Trophoblast cell (in vitro differentiated cells and primary cell): ENCODE measurements at regions not wholly inside any gene's neighbourhood (a gene's known extent, or its start where the extent isn't known, plus 50 kb on each side); places are given as distances from the start of the nearest gene placed in this dataset.

Experiments used
- DNase-seq, 2 donors: peaks; one replicate each; pipeline ENCODE4 v3.0.0-alpha.2; 2016
- H2AFZ ChIP-seq: 2 replicates; pipeline ENCODE4 v1.6.1; 2013; ENCODE audit warnings: low read length, moderate library complexity, mild to moderate bottlenecking; ENCODE audit not compliant: insufficient read depth, poor library complexity
- H2AK5ac ChIP-seq: 2 replicates; pipeline ENCODE4 v1.6.1; 2013; ENCODE audit warnings: mild to moderate bottlenecking, low read length
- H2BK120ac ChIP-seq: 2 replicates; pipeline ENCODE4 v1.6.1; 2013; ENCODE audit warnings: low read length, mild to moderate bottlenecking, moderate library complexity; ENCODE audit not compliant: insufficient read depth, poor library complexity
- H2BK12ac ChIP-seq: 2 replicates; pipeline ENCODE4 v1.6.1; 2013; ENCODE audit warnings: mild to moderate bottlenecking, low read length, moderate library complexity
- H2BK5ac ChIP-seq: 2 replicates; pipeline ENCODE4 v1.6.1; 2013; ENCODE audit warnings: low read length, low read depth, moderate library complexity, mild to moderate bottlenecking; ENCODE audit not compliant: poor library complexity
- H3K14ac ChIP-seq: 2 replicates; pipeline ENCODE4 v1.6.1; 2013; ENCODE audit warnings: mild to moderate bottlenecking, low read length
- H3K18ac ChIP-seq: 2 replicates; pipeline ENCODE4 v1.6.1; 2013; ENCODE audit warnings: mild to moderate bottlenecking, low read length
- H3K23ac ChIP-seq: 2 replicates; pipeline ENCODE4 v1.6.1; 2013; ENCODE audit warnings: low read length
- H3K27ac ChIP-seq: 2 replicates; pipeline ENCODE4 v1.5.1; 2013; ENCODE audit warnings: low read depth, mild to moderate bottlenecking, inconsistent platforms, low read length, moderate library complexity
- H3K27me3 ChIP-seq: 2 replicates; pipeline ENCODE4 v1.6.1; 2013; ENCODE audit warnings: inconsistent platforms, mild to moderate bottlenecking, low read length, moderate library complexity; ENCODE audit not compliant: insufficient read depth
- H3K36me3 ChIP-seq, 2 experiments: 1 replicate in 1 of 2; 2 replicates in 1 of 2; pipeline ENCODE4 v1.6.1; 2013; ENCODE audit warnings: low read length in 2 of 2, mild to moderate bottlenecking in 2 of 2, moderate library complexity in 1 of 2; ENCODE audit not compliant: insufficient read depth in 2 of 2, control insufficient read depth in 1 of 2
- H3K4ac ChIP-seq: 2 replicates; pipeline ENCODE4 v1.6.1; 2013; ENCODE audit warnings: low read depth, mild to moderate bottlenecking, low read length, moderate library complexity
- H3K4me1 ChIP-seq, 2 experiments: 1 replicate in 1 of 2; 2 replicates in 1 of 2; pipeline ENCODE4 v1.6.1; 2013; ENCODE audit warnings: low read length in 2 of 2, mild to moderate bottlenecking in 2 of 2, moderate library complexity in 1 of 2; ENCODE audit not compliant: insufficient read depth in 2 of 2, control insufficient read depth in 1 of 2
- H3K4me2 ChIP-seq: 2 replicates; pipeline ENCODE4 v1.6.1; 2013; ENCODE audit warnings: inconsistent platforms, mild to moderate bottlenecking, low read length, moderate library complexity
- H3K4me3 ChIP-seq: 2 replicates; pipeline ENCODE4 v1.5.1; 2013; ENCODE audit warnings: mild to moderate bottlenecking, low read depth, low read length, inconsistent platforms
- H3K79me1 ChIP-seq: one replicate; pipeline ENCODE4 v1.6.1; 2013; ENCODE audit warnings: low read length
- H3K79me2 ChIP-seq: 2 replicates; pipeline ENCODE4 v1.6.1; 2013; ENCODE audit warnings: low read length, mild to moderate bottlenecking; ENCODE audit not compliant: control insufficient read depth, insufficient read depth, poor library complexity
- H3K9ac ChIP-seq: 2 replicates; pipeline ENCODE4 v1.6.1; 2013; ENCODE audit warnings: mild to moderate bottlenecking, low read length
- H3K9me3 ChIP-seq: 2 replicates; pipeline ENCODE4 v1.6.1; 2013; ENCODE audit warnings: low read depth, mild to moderate bottlenecking, control low read depth, inconsistent platforms, low read length; ENCODE audit not compliant: insufficient read depth
- H4K12ac ChIP-seq: 2 replicates; pipeline ENCODE4 v1.6.1; 2013; ENCODE audit warnings: low read depth, mild to moderate bottlenecking, low read length, moderate library complexity
- H4K8ac ChIP-seq: 2 replicates; pipeline ENCODE4 v1.6.1; 2013; ENCODE audit warnings: low read depth, mild to moderate bottlenecking, low read length, moderate library complexity
- H4K91ac ChIP-seq: one replicate; pipeline ENCODE4 v1.6.1; 2013; ENCODE audit warnings: low read depth, mild to moderate bottlenecking, low read length, moderate library complexity
- WGBS: extraction: QIAGEN DNeasy Blood & Tissue Kit; methylation state at CpG from one replicate; pipeline ENCODE4 v1.1.7; 2013; ENCODE audit warnings: missing lambda C conversion rate; ENCODE audit not compliant: insufficient read length, insufficient coverage; ENCODE audit errors: extremely low coverage; 5-methylcytosine and 5-hydroxymethylcytosine counted together

DNA sequence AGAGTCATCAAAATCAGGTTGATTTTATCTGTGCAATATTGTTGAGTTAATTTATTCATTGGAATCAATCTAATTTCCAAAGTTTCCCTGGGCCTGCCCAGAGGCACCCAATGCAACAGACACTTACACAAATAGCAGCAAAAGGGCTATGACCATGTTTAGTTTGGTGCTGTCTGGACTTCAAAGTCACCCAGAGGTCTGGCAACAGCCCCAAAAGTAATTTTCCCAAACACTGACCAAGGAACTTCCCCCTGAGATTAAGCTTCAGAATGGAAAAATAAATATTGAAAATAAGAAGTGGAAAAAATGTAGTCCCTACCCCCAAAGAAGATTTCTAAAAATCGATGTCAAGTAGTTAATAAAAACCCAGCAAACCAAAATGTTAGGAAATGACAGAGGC lies 70.9 kb upstream of the RNF152 start:
- no peaks in the 10 kb centered on the region for H3K27me3 ChIP-seq
- H4K91ac ChIP-seq: no peak overlapping the region
- no peak overlapping the region for H2AFZ ChIP-seq
- H2BK12ac ChIP-seq: no peak overlapping the region
- no peak overlapping the region for H4K12ac ChIP-seq
- no peak for DNase-seq
- no peak overlapping the region for H3K14ac ChIP-seq
- no peaks in the 10 kb centered on the region for H3K9me3 ChIP-seq
- H3K4me3 ChIP-seq: no peak overlapping the region
- H3K4me1 ChIP-seq: no peaks in the 10 kb centered on the region
- H3K79me2 ChIP-seq: no peaks in the 10 kb centered on the region
- H3K9ac ChIP-seq: no peak overlapping the region
- H2BK120ac ChIP-seq: no peak overlapping the region
- WGBS: no CpG with 5 or more reads among the region's 1 CpG
- H3K4ac ChIP-seq: no peak overlapping the region
- no peak overlapping the region for H4K8ac ChIP-seq
- H3K4me2 ChIP-seq: no peak overlapping the region
- no peak overlapping the region for H3K23ac ChIP-seq
- H2AK5ac ChIP-seq: no peak overlapping the region
- no peak overlapping the region for H2BK5ac ChIP-seq
- H3K18ac ChIP-seq: no peak overlapping the region
- H3K79me1 ChIP-seq: no peaks in the 10 kb centered on the region
- no peaks in the 10 kb centered on the region for H3K36me3 ChIP-seq
- H3K27ac ChIP-seq: no peak overlapping the region

GRCh38 chr18:61957801-61958516 lies 65.2 kb upstream of the RNF152 start:
- DNase-seq: no peak
- Histone ChIP-seq H4K8ac (no peak overlapping the region), H3K79me2 (no peaks in the 10 kb centered on the region), H3K4ac (no peak overlapping the region), H3K4me3 (no peak overlapping the region), H2BK120ac (no peak overlapping the region), H3K4me2 (no peak overlapping the region), H3K18ac (no peak overlapping the region), H3K79me1 (peaks cover 10% of the 10 kb centered on the region), H3K27me3 (no peaks in the 10 kb centered on the region), H3K9me3 (no peaks in the 10 kb centered on the region), H4K12ac (no peak overlapping the region), H3K4me1 (peaks cover 6 to 11% of the 10 kb centered on the region in 2 experiments), H4K91ac (no peak overlapping the region), H3K9ac (no peak overlapping the region), H2AFZ (no peak overlapping the region), H2AK5ac (no peak overlapping the region), H3K23ac (no peak overlapping the region), H3K27ac (no peak overlapping the region), H2BK12ac (no peak overlapping the region), H3K14ac (no peak overlapping the region), H2BK5ac (no peak overlapping the region), H3K36me3 (no peaks in the 10 kb centered on the region)
- whole genome bisulfite sequencing: no CpG with 5 or more reads among the region's 13 CpGs

DNA sequence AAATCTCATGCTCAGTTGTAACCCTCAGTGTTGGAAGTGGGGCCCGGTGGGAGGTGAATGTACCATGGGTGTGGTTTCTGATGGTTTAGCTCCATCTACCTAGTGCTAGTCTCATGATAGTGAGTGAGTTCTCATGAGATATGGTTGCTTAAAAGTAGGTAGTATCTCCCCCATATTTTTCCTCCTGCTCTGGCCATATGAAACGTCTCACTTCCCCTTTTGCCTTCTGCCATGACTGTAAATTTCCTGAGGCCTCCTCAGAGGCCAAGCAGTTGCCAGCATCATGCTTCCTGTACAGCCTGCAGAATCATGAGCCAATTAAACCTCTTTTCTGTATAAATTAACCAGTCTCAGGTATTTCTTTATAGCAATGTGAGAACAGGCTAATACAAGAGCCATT lies 62.8 kb upstream of the RNF152 start:
- Histone ChIP-seq H3K36me3 (no peaks in the 10 kb centered on the region), H4K8ac (no peak overlapping the region), H3K27ac (no peak overlapping the region), H3K4ac (no peak overlapping the region), H3K9me3 (no peaks in the 10 kb centered on the region), H2BK12ac (no peak overlapping the region), H3K79me1 (peaks cover 19% of the 10 kb centered on the region), H2BK5ac (no peak overlapping the region), H2BK120ac (no peak overlapping the region), H4K91ac (no peak overlapping the region), H3K79me2 (no peaks in the 10 kb centered on the region), H3K9ac (no peak overlapping the region), H3K4me2 (no peak overlapping the region), H4K12ac (no peak overlapping the region), H2AK5ac (no peak overlapping the region), H2AFZ (no peak overlapping the region), H3K4me3 (no peak overlapping the region), H3K23ac (no peak overlapping the region), H3K14ac (no peak overlapping the region), H3K18ac (no peak overlapping the region), H3K27me3 (no peaks in the 10 kb centered on the region), H3K4me1 (peaks cover 10 to 17% of the 10 kb centered on the region in 2 experiments)
- DNase-seq: no peak
- no CpG with 5 or more reads among the region's 2 CpGs for WGBS

GRCh38 chr18:61954096-61954746 lies 61.4 kb upstream of the RNF152 start:
- Histone ChIP-seq H2BK12ac (peak overlapping the region; percentile 79), H3K4me2 (no peak overlapping the region), H2AFZ (no peak overlapping the region), H4K91ac (peak overlapping the region; percentile 55), H3K27ac (no peak overlapping the region), H2BK120ac (peak overlapping the region; percentile 73), H3K23ac (no peak overlapping the region), H2BK5ac (no peak overlapping the region), H3K4me3 (no peak overlapping the region), H3K4ac (peak overlapping the region; percentile 27), H3K9ac (no peak overlapping the region), H3K27me3 (no peaks in the 10 kb centered on the region), H3K4me1 (peaks cover 17 to 25% of the 10 kb centered on the region in 2 experiments), H3K9me3 (no peaks in the 10 kb centered on the region), H3K18ac (peak overlapping the region; percentile 61), H2AK5ac (peak overlapping the region; percentile 69), H4K12ac (no peak overlapping the region), H4K8ac (no peak overlapping the region), H3K79me1 (peaks cover 24% of the 10 kb centered on the region), H3K14ac (peak overlapping the region; percentile 3), H3K79me2 (no peaks in the 10 kb centered on the region), H3K36me3 (no peaks in the 10 kb centered on the region)
- WGBS: no CpG with 5 or more reads among the region's 5 CpGs
- DNase-seq: no peak
